Erythroblast (primary cell): ENCODE measurements at regions not wholly inside any gene's neighbourhood (a gene's known extent, or its start where the extent isn't known, plus 50 kb on each side); places are given as distances from the start of the nearest gene placed in this dataset.

Experiments
- GATA1 ChIP-seq: IDR thresholded peaks from 2 replicates; pipeline ENCODE4 v1.6.1; 2011; ENCODE audit warnings: low read depth, mild to moderate bottlenecking, control low read depth, low read length, moderate library complexity
- POLR2A ChIP-seq: IDR thresholded peaks from 2 replicates; pipeline ENCODE4 v1.6.1; 2011; ENCODE audit warnings: mild to moderate bottlenecking, low read length

DNA sequence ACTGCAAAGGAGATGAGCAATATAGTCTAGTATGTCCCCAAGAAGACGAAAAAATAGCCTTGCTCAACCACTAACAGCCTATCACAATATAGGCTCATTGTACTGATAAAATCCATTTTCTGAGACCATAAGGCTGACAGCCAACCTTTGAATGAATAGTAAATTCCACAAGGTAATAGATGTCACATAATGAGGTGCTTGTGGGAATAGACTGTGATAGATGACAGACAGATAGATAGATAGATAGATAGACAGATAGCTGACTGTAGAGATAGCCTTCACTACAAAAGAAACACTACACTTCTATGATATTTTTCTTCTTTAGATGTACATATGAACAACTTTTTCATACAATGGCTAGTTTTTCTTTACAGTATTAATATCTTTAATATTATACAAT lies 760.3 kb upstream of the NRSN1 start:
- TF ChIP-seq POLR2A (no peak), GATA1 (no peak)
